Left lobe of liver (tissue), 2 donors: ENCODE measurements at regions not wholly inside any gene's neighbourhood (a gene's known extent, or its start where the extent isn't known, plus 50 kb on each side); places are given as distances from the start of the nearest gene placed in this dataset.

Source experiments
- ATAC-seq: fragments of 200-7000 bp; cut with Tn5 transposase; one replicate; pipeline ENCODE4 v1.9.1; 2020; ENCODE audit warnings: mild to moderate bottlenecking, moderate library complexity
- DNase-seq: peaks from one replicate; pipeline ENCODE4 v3.0.0-alpha.2; 2020; ENCODE audit warnings: low spot score
- donor health status: DM: no; HTN: no; CAD: no; lungs with moderate emphysema.
- donor health status: DM: no; HTN: yes; CAD: no.

GRCh38 chr1:118254491-118255425, 69.7 kb upstream of the SPAG17 start:
- DNase-seq (no peak), ATAC-seq (no peak)

- no peak for DNase-seq
Observed at GRCh38 chr1:118254001-118254400, 69.0 kb upstream of the SPAG17 start.

GRCh38 chr1:118253053-118253915, 68.3 kb upstream of the SPAG17 start:
- ATAC-seq: no peak
- no peak for DNase-seq

More at GRCh38 chr1:118254001-118254400, 69.0 kb upstream of the SPAG17 start:
- ATAC-seq: no peak

- no peak for ATAC-seq
- DNase-seq: no peak
Observed at GRCh38 chr1:118252624-118253023, 67.6 kb upstream of the SPAG17 start.

GRCh38 chr1:118250232-118250631, 65.2 kb upstream of the SPAG17 start:
- ATAC-seq: no peak
- DNase-seq: no peak

- DNase-seq: no peak
- no peak for ATAC-seq
Observed at GRCh38 chr1:118249641-118250040, 64.6 kb upstream of the SPAG17 start.

- DNase-seq (no peak), ATAC-seq (peak; percentile 75)
Observed at GRCh38 chr1:118247593-118247992, 62.6 kb upstream of the SPAG17 start.

GRCh38 chr1:118246646-118247045, 61.6 kb upstream of the SPAG17 start:
- ATAC-seq (no peak), DNase-seq (no peak)

GRCh38 chr1:118244194-118244593, 59.2 kb upstream of the SPAG17 start:
- DNase-seq: no peak
- ATAC-seq: no peak

- DNase-seq: no peak
- ATAC-seq: no peak
Observed at GRCh38 chr1:118243269-118243668, 58.2 kb upstream of the SPAG17 start.
